Pancreas (tissue), 10 donors: ENCODE measurements at regions not wholly inside any gene's neighbourhood (a gene's known extent, or its start where the extent isn't known, plus 50 kb on each side); places are given as distances from the start of the nearest gene placed in this dataset.

Source experiments
- ATAC-seq, 4 donors: fragments of 200-7000 bp; cut with Tn5 transposase; one replicate each; pipeline versions ENCODE4 v1.8.0 to v1.9.1; 2020; ENCODE audit warnings: mild to moderate bottlenecking in 4 of 4, moderate library complexity in 4 of 4
- DNase-seq, 6 donors: peaks; one replicate each; pipeline ENCODE4 v3.0.0-alpha.2; 2020
- FAIRE-seq: peaks from 2 replicates; lab custom pipeline; 2012; peaks lifted over from hg19 to GRCh38; lab: Jason Lieb, UNC
- H3K27ac ChIP-seq, 4 donors: fragments of 200-600 bp; sonication (generic); 1 replicate in 3 of 4; 2 replicates in 1 of 4; pipeline versions ENCODE4 v1.5.0 to v1.8.0; 2020
- H3K27me3 ChIP-seq, 4 donors: fragments of 200-600 bp; one replicate each; pipeline ENCODE4 v1.8.0; 2021
- H3K36me3 ChIP-seq, 3 donors: fragments of 200-600 bp; sonication (generic) in 1 of 3; one replicate each; pipeline versions ENCODE4 v1.5.0 to v1.8.0; 2020 to 2021
- H3K4me1 ChIP-seq, 3 donors: fragments of 200-600 bp; one replicate each; pipeline ENCODE4 v1.8.0; 2021
- H3K4me3 ChIP-seq, 4 donors: fragments of 200-600 bp; sonication (generic) in 2 of 4; one replicate each; pipeline versions ENCODE4 v1.5.0 to v1.8.0; 2020 to 2021
- H3K9me3 ChIP-seq, 4 donors: fragments of 200-600 bp; one replicate each; pipeline ENCODE4 v1.8.0; 2021
- CTCF ChIP-seq, 4 donors: fragments of 200-600 bp; sonication (generic) in 3 of 4; IDR thresholded peaks; one replicate each; pipeline versions ENCODE4 v1.5.0 to v1.8.0; 2021; ENCODE audit warnings: antibody characterized with exemption in 4 of 4
- WGBS, 2 donors: extraction: QIAGEN DNeasy Blood & Tissue Kit; methylation state at CpG; one replicate each; pipeline ENCODE4 v1.1.7; 2013; 5-methylcytosine and 5-hydroxymethylcytosine counted together
- intact Hi-C, 3 donors: fragments of 100-400 bp; cut with DNase I; formaldehyde crosslinking; loops; one replicate each; pipeline versions ENCODE4 v1.11.1 to v1.14.2; 2022
- donor health status: healthy with polysubstance abuse.
- donor health status: DM: no; HTN: no; CAD: no; lungs with moderate emphysema.
- donor health status: DM: no; HTN: no; CAD: no.
- donor health status: control.
- donor health status: control.
- donor health status: Bipolar disorder and iron deficiency.
- donor health status: DM: yes; HTN: yes; CAD: no.
- donor health status: DM: no; HTN: no; CAD: no.
- donor health status: DM: no; HTN: no; CAD: no.
- donor health status: DM: yes; HTN: yes; CAD: no.

GRCh38 chr6:98539741-98540140 lies 294.6 kb upstream of the POU3F2 start:
- DNase-seq = no peak
- Histone ChIP-seq H3K27me3 (no peaks in the 10 kb centered on the region), H3K36me3 (no peaks in the 10 kb centered on the region), H3K4me1 (no peaks in the 10 kb centered on the region), H3K27ac (no peak overlapping the region), H3K9me3 (no peaks in the 10 kb centered on the region), H3K4me3 (no peak overlapping the region)
- 49 to 53% methylated on average over 2 of the region's 2 CpGs for WGBS, 2 donors
- intact Hi-C loops = no loop called here
- ATAC-seq = no peak
- TF ChIP-seq CTCF (IDR thresholded peaks at IDR 0.05) = no peak
- no peak for FAIRE-seq

- no peak overlapping the region for H3K4me3 ChIP-seq
- FAIRE-seq (no peak), ATAC-seq (no peak), DNase-seq (no peak)
- WGBS, 2 donors = 8 to 20% methylated on average over 2 of the region's 2 CpGs
- peaks cover 0 to 5% (median 0%) of the 10 kb centered on the region in 4 donors for H3K27me3 ChIP-seq
- H3K9me3 ChIP-seq = no peaks in the 10 kb centered on the region
- no peak overlapping the region for H3K27ac ChIP-seq
- intact Hi-C loops = no loop called here
- no peaks in the 10 kb centered on the region for H3K4me1 ChIP-seq
- no peak for TF ChIP-seq CTCF (IDR thresholded peaks at IDR 0.05)
- no peaks in the 10 kb centered on the region for H3K36me3 ChIP-seq
Measured at GRCh38 chr6:98546376-98546775, 288.0 kb upstream of the POU3F2 start.

GRCh38 chr6:98547151-98547550 lies 287.2 kb upstream of the POU3F2 start:
- FAIRE-seq (no peak), DNase-seq (no peak), ATAC-seq (no peak)
- Histone ChIP-seq H3K4me1 (no peaks in the 10 kb centered on the region), H3K27ac (no peak overlapping the region), H3K36me3 (no peaks in the 10 kb centered on the region), H3K27me3 (peaks cover 0 to 5% (median 0%) of the 10 kb centered on the region in 4 donors), H3K4me3 (no peak overlapping the region), H3K9me3 (no peaks in the 10 kb centered on the region)
- WGBS, 2 donors = 30 to 35% methylated on average over 6 of the region's 6 CpGs
- no peak for TF ChIP-seq CTCF (IDR thresholded peaks at IDR 0.05)
- intact Hi-C loops = no loop called here

- intact Hi-C loops = no loop called here
- no peak for TF ChIP-seq CTCF (IDR thresholded peaks at IDR 0.05)
- Histone ChIP-seq H3K9me3 (no peaks in the 10 kb centered on the region), H3K27ac (no peak overlapping the region), H3K4me3 (no peak overlapping the region), H3K27me3 (peaks cover 0 to 5% (median 0%) of the 10 kb centered on the region in 4 donors), H3K4me1 (no peaks in the 10 kb centered on the region), H3K36me3 (no peaks in the 10 kb centered on the region)
- ATAC-seq = no peak
- no peak for FAIRE-seq
- 32 to 39% methylated on average over 5 of the region's 5 CpGs for WGBS, 2 donors
- DNase-seq = no peak
Measured at GRCh38 chr6:98547634-98548033, 286.7 kb upstream of the POU3F2 start.

GRCh38 chr6:98548301-98548700 lies 286.1 kb upstream of the POU3F2 start:
- H3K36me3 ChIP-seq = no peaks in the 10 kb centered on the region
- no peak for FAIRE-seq
- no peaks in the 10 kb centered on the region for H3K4me1 ChIP-seq
- no peak for DNase-seq
- H3K27ac ChIP-seq = no peak overlapping the region
- no peak for TF ChIP-seq CTCF (IDR thresholded peaks at IDR 0.05)
- 30% methylated on average over 1 of the region's 1 CpG for WGBS, 2 donors
- no peak for ATAC-seq
- intact Hi-C loops = no loop called here
- H3K9me3 ChIP-seq = no peaks in the 10 kb centered on the region
- no peak overlapping the region for H3K4me3 ChIP-seq
- peaks cover 0 to 5% (median 0%) of the 10 kb centered on the region in 4 donors for H3K27me3 ChIP-seq
